ENCODE measurements at regions not wholly inside any gene's neighbourhood (a gene's known extent, or its start where the extent isn't known, plus 50 kb on each side); places are given as distances from the start of the nearest gene placed in this dataset.
A peak's percentile ranks its signal among the peaks of the same experiment; 100 is the strongest.

DNA sequence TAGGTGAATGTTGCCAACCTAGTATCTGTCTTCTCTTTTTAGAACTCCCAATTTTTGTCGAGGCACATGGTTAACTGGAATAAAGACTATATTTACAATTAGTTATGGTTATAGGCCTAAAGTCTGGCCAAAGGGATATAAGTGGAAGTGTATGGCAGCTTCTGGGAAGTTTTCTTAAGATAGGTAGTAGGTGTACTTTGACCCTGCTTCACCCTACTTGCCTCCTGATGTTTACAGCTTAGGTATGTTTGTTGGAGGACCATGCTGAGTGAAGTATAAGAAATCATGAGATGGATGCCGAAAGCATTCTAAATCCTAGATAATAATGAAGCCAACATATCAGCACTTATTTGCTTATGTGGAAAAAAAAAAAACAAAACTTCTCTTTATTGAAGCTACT is 272.1 kb downstream of the S1PR1 start:
- Histone ChIP-seq H3K27ac (no peak overlapping the region), H3K9me3 (no peaks in the 10 kb centered on the region), H3K27me3 (no peaks in the 10 kb centered on the region), H3K4me3 (no peak overlapping the region), H3K4me1 (no peaks in the 10 kb centered on the region), H3K36me3 (no peaks in the 10 kb centered on the region)
- WGBS, 2 donors (ENCODE audit: low coverage in 1 of 2), result 71 to 86% methylated on average over 2 of the region's 2 CpGs
- no peak for ATAC-seq
- TF ChIP-seq EP300 (IDR thresholded peaks at IDR 0.05), result no peak

DNA sequence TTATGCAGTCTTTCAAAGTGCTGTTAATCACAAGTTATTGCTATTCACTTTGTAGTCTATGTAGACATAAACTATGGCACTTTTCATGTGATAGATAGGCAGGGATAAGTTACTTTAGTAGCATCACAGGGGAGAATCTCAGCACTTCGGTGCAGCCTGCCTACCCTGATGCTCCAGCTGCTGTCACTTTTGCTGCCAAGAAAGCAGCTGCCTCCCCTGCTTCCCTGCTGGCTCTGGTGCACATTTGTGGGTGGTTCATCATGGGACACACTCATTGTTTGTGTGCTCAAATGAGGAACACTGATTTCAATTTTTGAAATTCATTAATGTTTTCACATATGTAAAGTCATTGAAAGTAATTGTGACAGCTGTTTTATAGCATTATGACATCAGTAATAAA is 272.6 kb downstream of the S1PR1 start:
- Histone ChIP-seq H3K4me3 (no peak overlapping the region), H3K9me3 (no peaks in the 10 kb centered on the region), H3K4me1 (no peaks in the 10 kb centered on the region), H3K36me3 (no peaks in the 10 kb centered on the region), H3K27ac (no peak overlapping the region), H3K27me3 (no peaks in the 10 kb centered on the region)
- 50% methylated on average over 1 of the region's 1 CpG; no CpG with 5 or more reads in 1 of the 2 donors for WGBS, 2 donors (ENCODE audit: low coverage in 1 of 2)
- no peak for TF ChIP-seq EP300 (IDR thresholded peaks at IDR 0.05)
- TF ChIP-seq, protein P1, sequence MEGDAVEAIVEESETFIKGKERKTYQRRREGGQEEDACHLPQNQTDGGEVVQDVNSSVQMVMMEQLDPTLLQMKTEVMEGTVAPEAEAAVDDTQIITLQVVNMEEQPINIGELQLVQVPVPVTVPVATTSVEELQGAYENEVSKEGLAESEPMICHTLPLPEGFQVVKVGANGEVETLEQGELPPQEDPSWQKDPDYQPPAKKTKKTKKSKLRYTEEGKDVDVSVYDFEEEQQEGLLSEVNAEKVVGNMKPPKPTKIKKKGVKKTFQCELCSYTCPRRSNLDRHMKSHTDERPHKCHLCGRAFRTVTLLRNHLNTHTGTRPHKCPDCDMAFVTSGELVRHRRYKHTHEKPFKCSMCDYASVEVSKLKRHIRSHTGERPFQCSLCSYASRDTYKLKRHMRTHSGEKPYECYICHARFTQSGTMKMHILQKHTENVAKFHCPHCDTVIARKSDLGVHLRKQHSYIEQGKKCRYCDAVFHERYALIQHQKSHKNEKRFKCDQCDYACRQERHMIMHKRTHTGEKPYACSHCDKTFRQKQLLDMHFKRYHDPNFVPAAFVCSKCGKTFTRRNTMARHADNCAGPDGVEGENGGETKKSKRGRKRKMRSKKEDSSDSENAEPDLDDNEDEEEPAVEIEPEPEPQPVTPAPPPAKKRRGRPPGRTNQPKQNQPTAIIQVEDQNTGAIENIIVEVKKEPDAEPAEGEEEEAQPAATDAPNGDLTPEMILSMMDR (IDR thresholded peaks at IDR 0.05), result no peak
- TF ChIP-seq POLR2A (IDR thresholded peaks at IDR 0.05), result no peak
- no peak for TF ChIP-seq POLR2AphosphoS5 (IDR thresholded peaks at IDR 0.05)
- ATAC-seq, result no peak

DNA sequence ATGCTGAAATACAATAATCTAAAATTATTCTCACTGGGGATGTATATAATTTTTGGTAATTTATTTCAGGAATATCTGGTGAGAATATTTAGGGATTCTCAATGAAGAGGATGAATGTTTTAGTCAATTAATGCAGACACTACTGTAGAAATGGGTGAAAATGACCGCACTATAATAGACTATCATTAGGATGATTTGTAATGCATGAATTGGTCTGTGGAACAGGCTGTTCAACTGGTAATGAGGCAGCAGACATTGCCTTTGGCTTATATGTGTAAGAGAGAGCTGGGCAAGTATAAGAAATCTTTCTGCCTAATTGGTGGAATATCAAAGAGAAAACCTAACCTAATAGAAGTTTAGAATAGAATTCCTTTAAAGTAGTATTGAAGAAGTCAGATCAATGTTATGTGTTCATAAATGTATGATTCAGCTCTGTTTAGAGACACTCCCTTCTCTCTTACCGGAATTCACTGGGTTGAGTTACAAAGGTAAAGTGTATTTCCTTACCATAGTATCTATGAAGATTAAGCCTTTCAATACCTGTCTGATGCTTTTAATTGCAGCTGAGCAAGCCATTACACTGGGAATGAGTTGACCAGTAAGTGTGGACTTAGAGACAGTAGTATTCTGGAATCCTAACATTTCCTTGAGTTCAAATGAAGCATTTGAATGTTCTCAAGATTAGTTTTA is 274.5 kb downstream of the S1PR1 start:
- no peaks in the 10 kb centered on the region for H3K36me3 ChIP-seq
- 87 to 93% methylated on average over 2 of the region's 2 CpGs for WGBS, 2 donors (ENCODE audit: low coverage in 1 of 2)
- no peak overlapping the region for H3K4me3 ChIP-seq
- no peak overlapping the region for H3K27ac ChIP-seq
- no peaks in the 10 kb centered on the region for H3K27me3 ChIP-seq
- TF ChIP-seq, protein P1 (IDR thresholded peaks at IDR 0.05), result no peak
- TF ChIP-seq POLR2A (IDR thresholded peaks at IDR 0.05), result no peak
- TF ChIP-seq POLR2AphosphoS5 (IDR thresholded peaks at IDR 0.05), result no peak
- no peak for TF ChIP-seq EP300 (IDR thresholded peaks at IDR 0.05)
- H3K4me1 ChIP-seq, result no peaks in the 10 kb centered on the region
- H3K9me3 ChIP-seq, result no peaks in the 10 kb centered on the region
- ATAC-seq, result no peak

DNA sequence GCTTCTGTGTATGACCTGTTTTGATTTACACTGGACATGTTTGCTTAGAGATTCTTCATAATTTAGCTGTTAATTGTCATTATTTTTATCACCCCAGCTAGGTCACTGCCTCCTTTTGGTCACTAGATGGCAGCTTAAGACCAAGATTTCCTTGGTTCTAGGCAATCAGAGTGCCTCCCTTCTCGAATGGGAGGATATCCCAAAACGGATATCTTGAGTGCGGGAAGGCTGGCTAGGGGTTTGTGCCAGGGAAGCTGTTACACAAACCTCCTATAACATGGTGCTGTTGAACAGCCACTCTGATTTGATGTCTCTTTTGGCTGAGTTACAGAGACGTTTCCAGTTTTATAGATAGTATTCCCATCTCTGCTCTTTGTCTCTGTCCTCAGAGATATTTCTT is 283.5 kb downstream of the S1PR1 start:
- Histone ChIP-seq H3K4me3 (no peak overlapping the region), H3K4me1 (no peaks in the 10 kb centered on the region), H3K36me3 (no peaks in the 10 kb centered on the region), H3K9me3 (no peaks in the 10 kb centered on the region), H3K27ac (no peak overlapping the region), H3K27me3 (no peaks in the 10 kb centered on the region)
- no peak for ATAC-seq
- TF ChIP-seq EP300 (IDR thresholded peaks at IDR 0.05), result no peak
- TF ChIP-seq POLR2A (IDR thresholded peaks at IDR 0.05), result no peak
- TF ChIP-seq, protein P1 (IDR thresholded peaks at IDR 0.05), result peak in 1 of 4 experiments; percentile 46
- no peak for TF ChIP-seq POLR2AphosphoS5 (IDR thresholded peaks at IDR 0.05)
- WGBS, 2 donors (ENCODE audit: low coverage in 1 of 2), result 0 to 4% methylated on average over 1 to 4 of the region's 4 CpGs

DNA sequence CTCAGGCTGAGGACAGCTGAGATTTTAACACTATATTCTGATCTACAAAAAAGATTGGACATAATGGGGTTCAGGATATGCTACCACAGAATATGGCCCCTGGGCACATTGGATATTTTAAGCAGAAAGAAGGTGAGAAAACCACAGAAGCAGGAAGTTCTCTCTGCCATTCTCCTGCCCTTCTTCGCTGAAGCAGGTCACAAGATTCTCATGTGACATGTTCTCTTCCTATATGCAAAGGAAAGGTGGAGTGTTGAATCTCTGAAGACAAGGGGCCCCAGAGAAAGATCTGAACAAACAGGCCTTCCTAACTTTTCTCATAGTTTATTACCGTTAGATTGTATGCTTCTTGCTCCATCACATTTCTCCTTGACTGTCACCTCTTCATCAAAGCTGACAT is 285.7 kb downstream of the S1PR1 start:
- Histone ChIP-seq H3K4me1 (no peaks in the 10 kb centered on the region), H3K4me3 (no peak overlapping the region), H3K27me3 (no peaks in the 10 kb centered on the region), H3K27ac (no peak overlapping the region), H3K36me3 (no peaks in the 10 kb centered on the region), H3K9me3 (no peaks in the 10 kb centered on the region)
- ATAC-seq, result no peak
- no peak for TF ChIP-seq POLR2A (IDR thresholded peaks at IDR 0.05)
- TF ChIP-seq EP300 (IDR thresholded peaks at IDR 0.05), result no peak
- no peak for TF ChIP-seq POLR2AphosphoS5 (IDR thresholded peaks at IDR 0.05)
- TF ChIP-seq, protein P1 (IDR thresholded peaks at IDR 0.05), result no peak
- WGBS, 2 donors (ENCODE audit: low coverage in 1 of 2), result 81 to 94% methylated on average over 2 of the region's 2 CpGs

Measured in gastroesophageal sphincter (tissue), 4 donors.